ENCODE measurements at regions not wholly inside any gene's neighbourhood (a gene's known extent, or its start where the extent isn't known, plus 50 kb on each side); places are given as distances from the start of the nearest gene placed in this dataset.
A peak's percentile ranks its signal among the peaks of the same experiment; 100 is the strongest.

- Histone ChIP-seq H3K27me3 (replicated peaks in 2 of 5; ENCODE audit: control insufficient read depth in 4 of 5, insufficient read depth in 5 of 5, low read length in 4 of 5) (no peaks in the 10 kb centered on the region), H3K4me3 (ENCODE audit: control insufficient read depth in 1 of 7, extremely low read depth in 1 of 7, insufficient read depth in 4 of 7, low read depth in 2 of 7, low read length in 6 of 7) (no peak overlapping the region), H3K27ac (ENCODE audit: insufficient read depth in 1 of 2, low read depth in 1 of 2, low read length in 2 of 2, poor library complexity in 1 of 2, severe bottlenecking in 2 of 2) (no peak overlapping the region), H3K36me3 (ENCODE audit: control insufficient read depth in 4 of 4, insufficient read depth in 4 of 4, low read length in 3 of 4) (no peaks in the 10 kb centered on the region), H3K9me3 (ENCODE audit: control extremely low read depth in 1 of 5, control insufficient read depth in 4 of 5, insufficient read depth in 2 of 5, low read depth in 1 of 5, low read length in 4 of 5) (peaks cover 0 to 6% (median 0%) of the 10 kb centered on the region in 5 experiments), H3K4me1 (ENCODE audit: control extremely low read depth in 1 of 4, control insufficient read depth in 4 of 4, insufficient read depth in 4 of 4, low read length in 3 of 4) (no peaks in the 10 kb centered on the region)
- DNase-seq = no peak
- 79% methylated on average over 3 of the region's 3 CpGs for WGBS (ENCODE audit: insufficient coverage)
- ChIA-PET POLR2A (no interaction called here), CTCF (no interaction called here)
Observed at GRCh38 chr5:13611604-13612003, 332.9 kb downstream of the DNAH5 start.

- no peak for DNase-seq
- ChIA-PET POLR2A (no interaction called here), CTCF (no interaction called here)
- no peaks in the 10 kb centered on the region for H3K4me1 ChIP-seq (ENCODE audit: control extremely low read depth in 1 of 4, control insufficient read depth in 4 of 4, insufficient read depth in 4 of 4, low read length in 3 of 4)
- WGBS (ENCODE audit: insufficient coverage) = 94% methylated on average over 3 of the region's 4 CpGs
- H3K36me3 ChIP-seq (ENCODE audit: control insufficient read depth in 4 of 4, insufficient read depth in 4 of 4, low read length in 3 of 4) = no peaks in the 10 kb centered on the region
- no peak overlapping the region for H3K27ac ChIP-seq (ENCODE audit: insufficient read depth in 1 of 2, low read depth in 1 of 2, low read length in 2 of 2, poor library complexity in 1 of 2, severe bottlenecking in 2 of 2)
- no peak overlapping the region for H3K4me3 ChIP-seq (ENCODE audit: control insufficient read depth in 1 of 7, extremely low read depth in 1 of 7, insufficient read depth in 4 of 7, low read depth in 2 of 7, low read length in 6 of 7)
- no peaks in the 10 kb centered on the region for H3K27me3 ChIP-seq (replicated peaks in 2 of 5; ENCODE audit: control insufficient read depth in 4 of 5, insufficient read depth in 5 of 5, low read length in 4 of 5)
- peaks cover 0 to 4% (median 0%) of the 10 kb centered on the region in 5 experiments for H3K9me3 ChIP-seq (ENCODE audit: control extremely low read depth in 1 of 5, control insufficient read depth in 4 of 5, insufficient read depth in 2 of 5, low read depth in 1 of 5, low read length in 4 of 5)
Observed at GRCh38 chr5:13609504-13609903, 335.0 kb downstream of the DNAH5 start.

- Histone ChIP-seq H3K36me3 (ENCODE audit: control insufficient read depth in 4 of 4, insufficient read depth in 4 of 4, low read length in 3 of 4) (no peaks in the 10 kb centered on the region), H3K9me3 (ENCODE audit: control extremely low read depth in 1 of 5, control insufficient read depth in 4 of 5, insufficient read depth in 2 of 5, low read depth in 1 of 5, low read length in 4 of 5) (no peaks in the 10 kb centered on the region), H3K27me3 (replicated peaks in 2 of 5; ENCODE audit: control insufficient read depth in 4 of 5, insufficient read depth in 5 of 5, low read length in 4 of 5) (no peaks in the 10 kb centered on the region), H3K4me1 (ENCODE audit: control extremely low read depth in 1 of 4, control insufficient read depth in 4 of 4, insufficient read depth in 4 of 4, low read length in 3 of 4) (no peaks in the 10 kb centered on the region), H3K4me3 (ENCODE audit: control insufficient read depth in 1 of 7, extremely low read depth in 1 of 7, insufficient read depth in 4 of 7, low read depth in 2 of 7, low read length in 6 of 7) (no peak overlapping the region), H3K27ac (ENCODE audit: insufficient read depth in 1 of 2, low read depth in 1 of 2, low read length in 2 of 2, poor library complexity in 1 of 2, severe bottlenecking in 2 of 2) (no peak overlapping the region)
- CTCF ChIA-PET = no interaction called here
- DNase-seq = no peak
- no CpG with 5 or more reads among the region's 1 CpG for WGBS (ENCODE audit: insufficient coverage)
- POLR2A ChIA-PET = no interaction called here
Observed at GRCh38 chr5:13606051-13606450, 338.4 kb downstream of the DNAH5 start.

- H3K9me3 ChIP-seq (ENCODE audit: control extremely low read depth in 1 of 5, control insufficient read depth in 4 of 5, insufficient read depth in 2 of 5, low read depth in 1 of 5, low read length in 4 of 5) = no peaks in the 10 kb centered on the region
- H3K27ac ChIP-seq (ENCODE audit: insufficient read depth in 1 of 2, low read depth in 1 of 2, low read length in 2 of 2, poor library complexity in 1 of 2, severe bottlenecking in 2 of 2) = no peak overlapping the region
- H3K4me1 ChIP-seq (ENCODE audit: control extremely low read depth in 1 of 4, control insufficient read depth in 4 of 4, insufficient read depth in 4 of 4, low read length in 3 of 4) = no peaks in the 10 kb centered on the region
- no peak overlapping the region for H3K4me3 ChIP-seq (ENCODE audit: control insufficient read depth in 1 of 7, extremely low read depth in 1 of 7, insufficient read depth in 4 of 7, low read depth in 2 of 7, low read length in 6 of 7)
- WGBS (ENCODE audit: insufficient coverage) = 100% methylated on average over 2 of the region's 2 CpGs
- DNase-seq = no peak
- POLR2A ChIA-PET = no interaction called here
- H3K36me3 ChIP-seq (ENCODE audit: control insufficient read depth in 4 of 4, insufficient read depth in 4 of 4, low read length in 3 of 4) = no peaks in the 10 kb centered on the region
- H3K27me3 ChIP-seq (replicated peaks in 2 of 5; ENCODE audit: control insufficient read depth in 4 of 5, insufficient read depth in 5 of 5, low read length in 4 of 5) = no peaks in the 10 kb centered on the region
- CTCF ChIA-PET = no interaction called here
Observed at GRCh38 chr5:13601112-13601511, 343.4 kb downstream of the DNAH5 start.

GRCh38 chr5:13595978-13596377 lies 348.5 kb downstream of the DNAH5 start:
- H3K27ac ChIP-seq (ENCODE audit: insufficient read depth in 1 of 2, low read depth in 1 of 2, low read length in 2 of 2, poor library complexity in 1 of 2, severe bottlenecking in 2 of 2) = no peak overlapping the region
- POLR2A ChIA-PET = no interaction called here
- no peak overlapping the region for H3K4me3 ChIP-seq (ENCODE audit: control insufficient read depth in 1 of 7, extremely low read depth in 1 of 7, insufficient read depth in 4 of 7, low read depth in 2 of 7, low read length in 6 of 7)
- no peak for DNase-seq
- no peaks in the 10 kb centered on the region for H3K9me3 ChIP-seq (ENCODE audit: control extremely low read depth in 1 of 5, control insufficient read depth in 4 of 5, insufficient read depth in 2 of 5, low read depth in 1 of 5, low read length in 4 of 5)
- no peaks in the 10 kb centered on the region for H3K36me3 ChIP-seq (ENCODE audit: control insufficient read depth in 4 of 4, insufficient read depth in 4 of 4, low read length in 3 of 4)
- H3K27me3 ChIP-seq (replicated peaks in 2 of 5; ENCODE audit: control insufficient read depth in 4 of 5, insufficient read depth in 5 of 5, low read length in 4 of 5) = no peaks in the 10 kb centered on the region
- CTCF ChIA-PET = no interaction called here
- WGBS (ENCODE audit: insufficient coverage) = 84% methylated on average over 3 of the region's 6 CpGs
- H3K4me1 ChIP-seq (ENCODE audit: control extremely low read depth in 1 of 4, control insufficient read depth in 4 of 4, insufficient read depth in 4 of 4, low read length in 3 of 4) = peaks cover 0 to 10% (median 2%) of the 10 kb centered on the region in 4 experiments

- no peaks in the 10 kb centered on the region for H3K27me3 ChIP-seq (replicated peaks in 2 of 5; ENCODE audit: control insufficient read depth in 4 of 5, insufficient read depth in 5 of 5, low read length in 4 of 5)
- DNase-seq = peak; percentile 47 to 84 (median 80)
- ChIA-PET CTCF (interaction anchor here (0.9 kb wide), 1 partner anchor 36 kb away, joined by 3 read pairs; no protein-coding TSS in a partner anchor), POLR2A (no interaction called here)
- no peak overlapping the region for H3K27ac ChIP-seq (ENCODE audit: insufficient read depth in 1 of 2, low read depth in 1 of 2, low read length in 2 of 2, poor library complexity in 1 of 2, severe bottlenecking in 2 of 2)
- H3K9me3 ChIP-seq (ENCODE audit: control extremely low read depth in 1 of 5, control insufficient read depth in 4 of 5, insufficient read depth in 2 of 5, low read depth in 1 of 5, low read length in 4 of 5) = no peaks in the 10 kb centered on the region
- WGBS (ENCODE audit: insufficient coverage) = 0% methylated on average over 1 of the region's 1 CpG
- H3K4me3 ChIP-seq (ENCODE audit: control insufficient read depth in 1 of 7, extremely low read depth in 1 of 7, insufficient read depth in 4 of 7, low read depth in 2 of 7, low read length in 6 of 7) = no peak overlapping the region
- no peaks in the 10 kb centered on the region for H3K36me3 ChIP-seq (ENCODE audit: control insufficient read depth in 4 of 4, insufficient read depth in 4 of 4, low read length in 3 of 4)
- peaks cover 0 to 15% (median 2%) of the 10 kb centered on the region in 4 experiments for H3K4me1 ChIP-seq (ENCODE audit: control extremely low read depth in 1 of 4, control insufficient read depth in 4 of 4, insufficient read depth in 4 of 4, low read length in 3 of 4)
Observed at GRCh38 chr5:13591621-13592020, 352.9 kb downstream of the DNAH5 start.

- ChIA-PET CTCF (no interaction called here), POLR2A (no interaction called here)
- 100% methylated on average over 1 of the region's 2 CpGs for WGBS (ENCODE audit: insufficient coverage)
- no peaks in the 10 kb centered on the region for H3K9me3 ChIP-seq (ENCODE audit: control extremely low read depth in 1 of 5, control insufficient read depth in 4 of 5, insufficient read depth in 2 of 5, low read depth in 1 of 5, low read length in 4 of 5)
- H3K36me3 ChIP-seq (ENCODE audit: control insufficient read depth in 4 of 4, insufficient read depth in 4 of 4, low read length in 3 of 4) = no peaks in the 10 kb centered on the region
- H3K27ac ChIP-seq (ENCODE audit: insufficient read depth in 1 of 2, low read depth in 1 of 2, low read length in 2 of 2, poor library complexity in 1 of 2, severe bottlenecking in 2 of 2) = no peak overlapping the region
- no peak overlapping the region for H3K4me3 ChIP-seq (ENCODE audit: control insufficient read depth in 1 of 7, extremely low read depth in 1 of 7, insufficient read depth in 4 of 7, low read depth in 2 of 7, low read length in 6 of 7)
- H3K4me1 ChIP-seq (ENCODE audit: control extremely low read depth in 1 of 4, control insufficient read depth in 4 of 4, insufficient read depth in 4 of 4, low read length in 3 of 4) = no peaks in the 10 kb centered on the region
- DNase-seq = no peak
- H3K27me3 ChIP-seq (replicated peaks in 2 of 5; ENCODE audit: control insufficient read depth in 4 of 5, insufficient read depth in 5 of 5, low read length in 4 of 5) = no peaks in the 10 kb centered on the region
Observed at GRCh38 chr5:13585324-13585723, 359.2 kb downstream of the DNAH5 start.

All from common myeloid progenitor, CD34-positive (primary cell).